GM19351 (cell line): ENCODE measurements at regions not wholly inside any gene's neighbourhood (a gene's known extent, or its start where the extent isn't known, plus 50 kb on each side); places are given as distances from the start of the nearest gene placed in this dataset.

Source experiments
- ATAC-seq: cut with Tn5 transposase; IDR thresholded peaks from one replicate; pipeline ENCODE4 v1.9.1; 2021; ENCODE audit warnings: mild to moderate bottlenecking, moderate library complexity; ENCODE audit not compliant: unreplicated experiment

DNA sequence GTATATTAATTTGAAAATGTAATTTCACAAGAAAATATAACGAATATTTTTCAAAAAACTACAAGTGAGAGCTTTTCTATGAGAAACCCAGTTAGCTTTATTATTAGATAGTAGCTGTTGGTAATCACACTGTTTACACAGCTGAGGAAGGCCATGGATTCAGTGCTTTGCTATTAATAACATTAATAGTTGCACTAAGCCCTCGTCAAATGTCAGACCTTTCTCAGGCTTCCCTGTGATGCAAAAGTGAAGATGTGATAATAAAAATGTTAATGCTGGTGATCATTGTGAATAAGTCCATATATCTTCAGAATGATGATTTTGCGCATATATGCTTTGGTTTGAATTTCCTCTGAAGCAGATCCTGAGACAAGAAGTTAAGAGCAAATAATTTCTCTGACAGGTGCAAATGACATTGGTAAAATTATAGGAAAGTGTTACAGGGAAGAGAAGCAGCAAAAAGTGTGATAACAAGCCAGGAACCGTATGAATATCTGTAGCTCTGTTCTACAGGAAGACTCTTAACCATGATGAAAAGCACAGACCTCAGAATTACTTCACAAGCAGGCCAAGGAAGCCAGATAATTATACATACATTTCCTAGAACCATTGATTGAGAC is 56.5 kb upstream of the CNTN6 start:
- ATAC-seq = no peak

DNA sequence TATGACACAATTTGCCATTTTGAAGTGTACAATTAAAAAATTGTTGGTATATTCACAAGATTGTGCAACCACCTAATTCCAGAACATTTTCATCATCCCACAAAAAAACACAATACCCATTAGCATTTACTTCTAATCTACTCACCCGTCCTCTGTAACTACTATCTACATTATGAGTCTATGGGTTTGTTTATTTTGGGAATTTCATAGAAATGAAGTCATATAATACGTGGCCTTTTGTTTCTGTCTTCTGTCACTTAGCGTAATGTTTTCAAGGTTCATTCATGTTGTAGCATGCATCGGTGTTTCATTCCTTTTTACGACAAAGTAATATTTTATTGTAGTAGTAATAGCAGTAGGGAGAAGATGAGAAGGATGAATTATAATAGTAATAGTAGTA is 55.2 kb upstream of the CNTN6 start:
- no peak for ATAC-seq
